GM23338 (cell line): ENCODE measurements at regions not wholly inside any gene's neighbourhood (a gene's known extent, or its start where the extent isn't known, plus 50 kb on each side); places are given as distances from the start of the nearest gene placed in this dataset.

Experiments
- CREB1 ChIP-seq: fragments of 250-450 bp; sonication (Bioruptor Pico); IDR thresholded peaks from 2 replicates; pipeline ENCODE4 v1.5.0; 2020; ENCODE audit warnings: low read depth, mild to moderate bottlenecking, moderate library complexity
- EZH2 ChIP-seq: fragments of 200-600 bp; sonication (generic); IDR thresholded peaks from one replicate; pipeline ENCODE4 v1.8.0; 2017; ENCODE audit warnings: antibody characterized with exemption, mild to moderate bottlenecking, low read depth; ENCODE audit not compliant: unreplicated experiment
- POLR2AphosphoS5 ChIP-seq: IDR thresholded peaks from 2 replicates; pipeline ENCODE4 v1.6.1; 2016; ENCODE audit warnings: antibody characterized with exemption, low read depth
- ZNF331 ChIP-seq: fragments of 250-450 bp; sonication (Bioruptor Pico); IDR thresholded peaks from 2 replicates; pipeline ENCODE4 v1.5.0; 2020; ENCODE audit warnings: low read depth, mild to moderate bottlenecking, moderate library complexity
- TF ChIP-seq, protein P1 (sequence below), 2 experiments: fragments of 200-600 bp in 1 of 2; sonication (generic) in 1 of 2; conservative IDR thresholded peaks; 2 replicates each; pipeline versions ENCODE4 v1.5.1 to v1.6.1; 2016 to 2017; ENCODE audit warnings: antibody characterized with exemption in 2 of 2, low read depth in 2 of 2, mild to moderate bottlenecking in 2 of 2, moderate library complexity in 1 of 2

DNA sequence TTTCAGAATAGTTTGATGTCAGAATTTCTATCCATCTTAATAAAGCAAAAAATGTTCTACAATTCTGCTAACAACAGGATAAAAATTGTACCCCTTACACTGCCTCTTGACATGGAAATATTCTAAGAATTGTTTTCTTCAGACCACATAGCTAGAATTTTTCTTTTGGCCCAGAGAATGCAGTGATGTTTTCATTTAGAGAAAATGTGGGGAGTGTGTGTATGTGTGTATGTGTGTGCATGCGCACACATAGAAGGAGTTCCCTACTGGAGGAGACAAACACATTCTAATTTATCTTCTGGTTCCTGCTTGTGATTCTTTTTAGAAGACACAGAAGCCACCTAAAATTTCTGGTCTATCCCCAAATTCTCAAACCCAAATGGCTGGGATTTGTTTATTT, 1145.7 kb downstream of the VRK1 start:
- no peak for TF ChIP-seq EZH2
- TF ChIP-seq, protein P1, sequence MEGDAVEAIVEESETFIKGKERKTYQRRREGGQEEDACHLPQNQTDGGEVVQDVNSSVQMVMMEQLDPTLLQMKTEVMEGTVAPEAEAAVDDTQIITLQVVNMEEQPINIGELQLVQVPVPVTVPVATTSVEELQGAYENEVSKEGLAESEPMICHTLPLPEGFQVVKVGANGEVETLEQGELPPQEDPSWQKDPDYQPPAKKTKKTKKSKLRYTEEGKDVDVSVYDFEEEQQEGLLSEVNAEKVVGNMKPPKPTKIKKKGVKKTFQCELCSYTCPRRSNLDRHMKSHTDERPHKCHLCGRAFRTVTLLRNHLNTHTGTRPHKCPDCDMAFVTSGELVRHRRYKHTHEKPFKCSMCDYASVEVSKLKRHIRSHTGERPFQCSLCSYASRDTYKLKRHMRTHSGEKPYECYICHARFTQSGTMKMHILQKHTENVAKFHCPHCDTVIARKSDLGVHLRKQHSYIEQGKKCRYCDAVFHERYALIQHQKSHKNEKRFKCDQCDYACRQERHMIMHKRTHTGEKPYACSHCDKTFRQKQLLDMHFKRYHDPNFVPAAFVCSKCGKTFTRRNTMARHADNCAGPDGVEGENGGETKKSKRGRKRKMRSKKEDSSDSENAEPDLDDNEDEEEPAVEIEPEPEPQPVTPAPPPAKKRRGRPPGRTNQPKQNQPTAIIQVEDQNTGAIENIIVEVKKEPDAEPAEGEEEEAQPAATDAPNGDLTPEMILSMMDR (conservative IDR thresholded peaks at IDR 0.05; ENCODE audit: low read depth in 2 of 2): no peak
- no peak for TF ChIP-seq ZNF331 (CRISPR knock-in tag)
- no peak for TF ChIP-seq POLR2AphosphoS5
- TF ChIP-seq CREB1 (CRISPR knock-in tag): no peak
